AG04450 (cell line): ENCODE measurements at regions not wholly inside any gene's neighbourhood (a gene's known extent, or its start where the extent isn't known, plus 50 kb on each side); places are given as distances from the start of the nearest gene placed in this dataset.

Experiments
- CTCF ChIA-PET: fragments of 300-600, 350-600 bp; formaldehyde crosslinking; extraction: SDS; loops from one replicate; lab custom pipeline; 2022; ENCODE audit warnings: antibody characterized with exemption, inconsistent platforms; lab: Charles Lee
- POLR2A ChIA-PET: fragments of 350-600 bp; formaldehyde crosslinking; extraction: SDS; loops from one replicate; lab custom pipeline; 2021; ENCODE audit warnings: antibody characterized with exemption, inconsistent platforms; lab: Yijun Ruan, JAX
- DNase-seq: peaks from one replicate; pipeline ENCODE4 v3.0.0-alpha.2; 2011; ENCODE audit warnings: low read depth, low spot score
- H3K27ac ChIP-seq: one replicate; pipeline ENCODE4 v1.5.1; 2012; ENCODE audit warnings: low read depth, low read length, control low read depth
- H3K27me3 ChIP-seq: one replicate; pipeline ENCODE4 v1.6.0; 2012; ENCODE audit warnings: low read length; ENCODE audit not compliant: control insufficient read depth, insufficient read depth
- H3K4me3 ChIP-seq: 2 replicates; pipeline ENCODE4 v1.5.1; 2011; ENCODE audit warnings: mild to moderate bottlenecking, low read depth, low read length, control low read depth
- H3K9me3 ChIP-seq: 2 replicates; pipeline ENCODE4 v1.5.1; 2012; ENCODE audit warnings: low read length; ENCODE audit not compliant: control insufficient read depth, insufficient read depth
- TF ChIP-seq, protein P1 (sequence below): IDR thresholded peaks from 2 replicates; pipeline ENCODE4 v1.5.1; 2011; ENCODE audit warnings: low read depth, low read length, control low read depth, inconsistent platforms

DNA sequence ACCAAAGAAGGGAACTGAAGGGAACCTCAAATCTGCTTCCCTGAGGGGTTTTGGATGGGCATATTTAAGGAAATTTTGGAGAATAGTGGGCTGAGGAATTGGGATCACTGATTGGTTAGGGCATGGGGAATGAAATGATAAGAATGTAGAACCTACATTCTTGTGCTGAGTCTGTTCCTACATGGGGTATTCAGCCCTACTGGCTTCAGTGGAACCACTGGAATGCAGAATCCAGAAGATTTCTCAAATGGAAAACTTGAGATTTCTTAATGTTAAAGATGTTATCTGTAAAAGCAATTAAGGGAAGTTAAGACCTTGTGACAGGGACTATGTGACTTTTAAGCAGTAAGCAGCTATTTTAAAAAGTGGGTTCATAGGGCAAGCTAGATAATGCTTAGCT is 1062.4 kb downstream of the AGBL1 start:
- TF ChIP-seq, protein P1, sequence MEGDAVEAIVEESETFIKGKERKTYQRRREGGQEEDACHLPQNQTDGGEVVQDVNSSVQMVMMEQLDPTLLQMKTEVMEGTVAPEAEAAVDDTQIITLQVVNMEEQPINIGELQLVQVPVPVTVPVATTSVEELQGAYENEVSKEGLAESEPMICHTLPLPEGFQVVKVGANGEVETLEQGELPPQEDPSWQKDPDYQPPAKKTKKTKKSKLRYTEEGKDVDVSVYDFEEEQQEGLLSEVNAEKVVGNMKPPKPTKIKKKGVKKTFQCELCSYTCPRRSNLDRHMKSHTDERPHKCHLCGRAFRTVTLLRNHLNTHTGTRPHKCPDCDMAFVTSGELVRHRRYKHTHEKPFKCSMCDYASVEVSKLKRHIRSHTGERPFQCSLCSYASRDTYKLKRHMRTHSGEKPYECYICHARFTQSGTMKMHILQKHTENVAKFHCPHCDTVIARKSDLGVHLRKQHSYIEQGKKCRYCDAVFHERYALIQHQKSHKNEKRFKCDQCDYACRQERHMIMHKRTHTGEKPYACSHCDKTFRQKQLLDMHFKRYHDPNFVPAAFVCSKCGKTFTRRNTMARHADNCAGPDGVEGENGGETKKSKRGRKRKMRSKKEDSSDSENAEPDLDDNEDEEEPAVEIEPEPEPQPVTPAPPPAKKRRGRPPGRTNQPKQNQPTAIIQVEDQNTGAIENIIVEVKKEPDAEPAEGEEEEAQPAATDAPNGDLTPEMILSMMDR: no peak
- Histone ChIP-seq H3K4me3 (no peak overlapping the region), H3K27me3 (no peaks in the 10 kb centered on the region), H3K9me3 (no peaks in the 10 kb centered on the region), H3K27ac (no peak overlapping the region)
- POLR2A ChIA-PET: no interaction called here
- CTCF ChIA-PET: interaction anchor here (0.6 kb wide), 1 partner anchor 537 kb away, joined by 3 read pairs; no protein-coding TSS in a partner anchor
- DNase-seq: no peak

DNA sequence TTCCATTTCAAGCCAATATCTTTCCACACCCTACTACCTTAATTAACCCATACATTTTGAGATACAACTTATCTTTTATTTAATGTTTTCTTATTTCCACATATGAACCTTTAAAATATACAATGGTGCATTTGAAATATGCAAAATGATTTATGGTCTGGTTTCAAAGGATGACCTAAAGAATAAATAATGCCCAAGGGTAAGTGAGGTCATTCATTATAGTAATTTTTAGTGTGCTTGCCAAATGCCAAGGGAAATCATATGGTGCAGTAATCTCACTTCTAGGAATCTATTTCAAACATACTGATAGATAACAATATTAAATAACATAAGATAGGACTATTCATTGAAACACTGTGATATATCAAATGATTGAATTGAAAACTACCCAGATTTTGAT is 1055.4 kb downstream of the AGBL1 start:
- TF ChIP-seq, protein P1: no peak
- CTCF ChIA-PET: no interaction called here

DNA sequence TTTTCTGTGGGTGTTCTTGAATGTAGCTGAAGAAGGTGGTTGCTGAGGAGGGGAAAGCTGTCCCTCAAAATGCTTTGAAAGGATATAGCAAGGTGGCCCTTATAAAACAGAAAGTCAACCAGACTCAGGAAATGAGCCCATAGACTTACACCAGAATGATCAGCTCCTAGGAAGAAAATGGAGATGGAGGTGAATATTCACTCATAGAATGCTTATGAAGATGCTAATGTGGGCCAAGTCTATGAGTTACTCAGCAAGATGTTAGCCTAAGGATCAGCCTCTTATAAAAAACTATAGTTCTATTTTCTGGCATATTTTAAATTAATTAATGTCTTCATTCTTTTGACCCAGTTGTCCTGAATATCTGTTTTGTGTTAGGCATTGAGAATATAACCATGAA is 1054.0 kb downstream of the AGBL1 start:
- TF ChIP-seq, protein P1: no peak
- Histone ChIP-seq H3K27me3 (no peaks in the 10 kb centered on the region), H3K27ac (no peak overlapping the region), H3K9me3 (no peaks in the 10 kb centered on the region), H3K4me3 (no peak overlapping the region)
- CTCF ChIA-PET: no interaction called here
- DNase-seq: no peak
- POLR2A ChIA-PET: no interaction called here

More for the DNA sequence above, 1055.4 kb downstream of the AGBL1 start:
- Histone ChIP-seq H3K27me3 (no peaks in the 10 kb centered on the region), H3K9me3 (no peaks in the 10 kb centered on the region), H3K4me3 (no peak overlapping the region), H3K27ac (no peak overlapping the region)
- no peak for DNase-seq
- POLR2A ChIA-PET: no interaction called here

DNA sequence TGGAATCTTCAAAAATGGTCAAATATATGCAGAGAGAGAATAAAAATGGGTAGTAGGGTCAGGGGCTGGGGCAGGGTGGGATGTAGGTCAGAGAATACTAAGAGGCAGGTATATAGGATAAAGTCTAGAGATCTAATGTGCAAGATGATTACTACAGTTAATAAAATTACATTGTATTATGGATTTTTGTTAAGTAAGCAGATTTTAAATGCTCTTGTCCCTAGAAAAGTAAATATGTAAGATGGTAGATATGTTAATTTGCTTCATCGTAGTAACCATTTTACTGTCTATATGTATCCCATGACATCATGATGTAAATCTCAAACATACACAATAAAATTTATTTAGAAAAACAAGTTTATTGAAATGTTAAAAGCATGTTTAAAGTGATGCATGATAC is 1051.4 kb downstream of the AGBL1 start:
- no peaks in the 10 kb centered on the region for H3K9me3 ChIP-seq
- no peak for DNase-seq
- H3K27me3 ChIP-seq: no peaks in the 10 kb centered on the region
- no peak overlapping the region for H3K4me3 ChIP-seq
- CTCF ChIA-PET: no interaction called here
- POLR2A ChIA-PET: no interaction called here
- H3K27ac ChIP-seq: no peak overlapping the region
- TF ChIP-seq, protein P1: no peak

DNA sequence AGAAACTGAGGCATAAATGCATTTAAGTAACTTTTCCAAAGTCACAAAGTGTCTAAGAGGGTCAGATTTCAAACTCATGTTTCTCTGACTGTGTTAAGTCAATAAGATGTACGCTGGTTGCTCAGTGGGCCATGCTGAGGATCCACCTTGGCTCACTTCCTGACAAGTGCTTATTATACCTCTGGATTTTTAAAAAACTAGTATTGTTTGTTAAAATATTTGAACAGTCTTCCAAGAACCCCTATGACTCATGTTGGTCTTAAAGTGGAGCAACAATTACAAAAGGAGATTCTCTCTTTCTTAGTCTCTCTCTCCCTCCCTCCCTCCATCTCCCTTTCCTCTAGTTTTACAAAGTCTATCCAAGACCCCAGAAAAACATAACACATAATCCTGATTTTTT is 1050.2 kb downstream of the AGBL1 start:
- CTCF ChIA-PET: no interaction called here
- no peak for DNase-seq
- no peaks in the 10 kb centered on the region for H3K9me3 ChIP-seq
- no peak overlapping the region for H3K27ac ChIP-seq
- no peaks in the 10 kb centered on the region for H3K27me3 ChIP-seq
- no peak overlapping the region for H3K4me3 ChIP-seq
- POLR2A ChIA-PET: no interaction called here
- TF ChIP-seq, protein P1: no peak
